ENCODE measurements at regions not wholly inside any gene's neighbourhood (a gene's known extent, or its start where the extent isn't known, plus 50 kb on each side); places are given as distances from the start of the nearest gene placed in this dataset.

- TF ChIP-seq MAFK (IDR thresholded peaks at IDR 0.05; ENCODE audit: partially characterized antibody) = no peak
- TF ChIP-seq, protein P1, sequence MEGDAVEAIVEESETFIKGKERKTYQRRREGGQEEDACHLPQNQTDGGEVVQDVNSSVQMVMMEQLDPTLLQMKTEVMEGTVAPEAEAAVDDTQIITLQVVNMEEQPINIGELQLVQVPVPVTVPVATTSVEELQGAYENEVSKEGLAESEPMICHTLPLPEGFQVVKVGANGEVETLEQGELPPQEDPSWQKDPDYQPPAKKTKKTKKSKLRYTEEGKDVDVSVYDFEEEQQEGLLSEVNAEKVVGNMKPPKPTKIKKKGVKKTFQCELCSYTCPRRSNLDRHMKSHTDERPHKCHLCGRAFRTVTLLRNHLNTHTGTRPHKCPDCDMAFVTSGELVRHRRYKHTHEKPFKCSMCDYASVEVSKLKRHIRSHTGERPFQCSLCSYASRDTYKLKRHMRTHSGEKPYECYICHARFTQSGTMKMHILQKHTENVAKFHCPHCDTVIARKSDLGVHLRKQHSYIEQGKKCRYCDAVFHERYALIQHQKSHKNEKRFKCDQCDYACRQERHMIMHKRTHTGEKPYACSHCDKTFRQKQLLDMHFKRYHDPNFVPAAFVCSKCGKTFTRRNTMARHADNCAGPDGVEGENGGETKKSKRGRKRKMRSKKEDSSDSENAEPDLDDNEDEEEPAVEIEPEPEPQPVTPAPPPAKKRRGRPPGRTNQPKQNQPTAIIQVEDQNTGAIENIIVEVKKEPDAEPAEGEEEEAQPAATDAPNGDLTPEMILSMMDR (IDR thresholded peaks at IDR 0.05) = no peak
- TF ChIP-seq EP300 (IDR thresholded peaks at IDR 0.05) = no peak
- TF ChIP-seq MAZ (IDR thresholded peaks at IDR 0.05; ENCODE audit: borderline replicate concordance, low read depth, low read length) = no peak
- no peak for TF ChIP-seq RARB (CRISPR knock-in tag; IDR thresholded peaks at IDR 0.05)
- no peak for TF ChIP-seq POLR2A (IDR thresholded peaks at IDR 0.05; ENCODE audit: low read length)
- TF ChIP-seq NR3C1 (IDR thresholded peaks at IDR 0.05) = no peak
- TF ChIP-seq ESRRA (IDR thresholded peaks at IDR 0.05; ENCODE audit: borderline replicate concordance, low read length) = no peak
Observed at GRCh38 chr11:80417681-80418080, 976.9 kb upstream of the TENM4 start.
